HL-60 (cell line): ENCODE measurements at regions not wholly inside any gene's neighbourhood (a gene's known extent, or its start where the extent isn't known, plus 50 kb on each side); places are given as distances from the start of the nearest gene placed in this dataset.

Source experiments
- DNase-seq, 2 experiments: peaks; one replicate each; pipeline ENCODE4 v3.0.0-alpha.2; 2010 to 2020; ENCODE audit warnings: low read depth in 1 of 2, low spot score in 1 of 2
- H3K27ac ChIP-seq: fragments of 250-450 bp; sonication (Bioruptor Pico); replicated peaks from 2 replicates; pipeline ENCODE4 v1.5.1; 2020; ENCODE audit warnings: mild to moderate bottlenecking, moderate library complexity
- H3K27me3 ChIP-seq: fragments of 250-450 bp; sonication (Bioruptor Pico); 2 replicates; pipeline ENCODE4 v1.5.1; 2021; ENCODE audit warnings: mild to moderate bottlenecking, moderate library complexity; ENCODE audit not compliant: insufficient read depth, poor library complexity, severe bottlenecking
- H3K4me3 ChIP-seq: replicated peaks from 2 replicates; pipeline ENCODE4 v1.5.1; 2011; ENCODE audit warnings: mild to moderate bottlenecking, control low read depth, low read length; ENCODE audit not compliant: insufficient read depth
- GABPA ChIP-seq: IDR thresholded peaks from 2 replicates; pipeline ENCODE4 v1.6.1; 2012; ENCODE audit warnings: low read depth
- POLR2AphosphoS5 ChIP-seq: IDR thresholded peaks from 2 replicates; pipeline ENCODE4 v1.6.1; 2012; ENCODE audit warnings: low read depth
- SPI1 ChIP-seq: IDR thresholded peaks from 2 replicates; pipeline ENCODE4 v1.6.1; 2012; ENCODE audit warnings: low read depth, mild to moderate bottlenecking, borderline replicate concordance
- TF ChIP-seq, protein P1 (sequence below): IDR thresholded peaks from one replicate; pipeline ENCODE4 v1.5.1; 2011; ENCODE audit warnings: low read length, control low read depth, inconsistent platforms; ENCODE audit not compliant: insufficient read depth
- TF ChIP-seq, protein P2 (sequence below): IDR thresholded peaks from 2 replicates; pipeline ENCODE4 v1.6.1; 2012; ENCODE audit warnings: low read depth; ENCODE audit not compliant: insufficient replicate concordance

DNA sequence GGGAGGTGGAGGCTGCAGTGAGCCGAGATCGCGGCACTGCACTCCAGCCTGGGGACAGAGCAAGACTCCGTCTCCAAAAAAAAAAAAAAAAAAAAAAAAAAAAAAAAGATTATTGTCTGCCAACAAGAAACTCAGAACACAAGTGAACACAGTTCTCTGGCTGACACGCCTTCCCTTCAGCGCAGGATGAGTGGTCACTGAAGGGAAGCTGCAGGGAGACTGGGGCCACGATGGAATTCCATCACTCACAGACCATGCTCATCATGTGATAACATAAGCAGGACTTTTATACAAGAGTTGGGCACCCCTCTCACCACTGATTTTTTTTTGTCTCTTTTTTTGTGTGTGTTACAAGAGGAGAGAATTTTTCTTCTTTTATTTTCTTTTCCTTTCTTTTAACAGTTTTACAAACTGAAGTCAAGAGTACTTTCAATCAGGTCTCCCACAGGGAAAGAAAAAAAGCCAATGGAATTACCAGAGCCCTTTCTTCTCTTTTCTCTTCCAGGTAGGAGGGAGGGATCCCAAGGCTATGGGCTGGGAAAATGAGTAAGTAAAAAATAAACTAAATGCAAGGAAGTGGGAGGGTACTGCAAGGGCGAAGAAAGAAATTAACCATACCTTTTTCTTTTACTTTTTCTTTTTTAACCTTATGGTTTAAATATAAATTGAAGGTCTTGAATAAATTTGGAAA, 435.6 kb downstream of the GPM6A start:
- no peak overlapping the region for H3K4me3 ChIP-seq
- DNase-seq = no peak
- no peak overlapping the region for H3K27ac ChIP-seq
- no peaks in the 10 kb centered on the region for H3K27me3 ChIP-seq
- TF ChIP-seq, protein P1, sequence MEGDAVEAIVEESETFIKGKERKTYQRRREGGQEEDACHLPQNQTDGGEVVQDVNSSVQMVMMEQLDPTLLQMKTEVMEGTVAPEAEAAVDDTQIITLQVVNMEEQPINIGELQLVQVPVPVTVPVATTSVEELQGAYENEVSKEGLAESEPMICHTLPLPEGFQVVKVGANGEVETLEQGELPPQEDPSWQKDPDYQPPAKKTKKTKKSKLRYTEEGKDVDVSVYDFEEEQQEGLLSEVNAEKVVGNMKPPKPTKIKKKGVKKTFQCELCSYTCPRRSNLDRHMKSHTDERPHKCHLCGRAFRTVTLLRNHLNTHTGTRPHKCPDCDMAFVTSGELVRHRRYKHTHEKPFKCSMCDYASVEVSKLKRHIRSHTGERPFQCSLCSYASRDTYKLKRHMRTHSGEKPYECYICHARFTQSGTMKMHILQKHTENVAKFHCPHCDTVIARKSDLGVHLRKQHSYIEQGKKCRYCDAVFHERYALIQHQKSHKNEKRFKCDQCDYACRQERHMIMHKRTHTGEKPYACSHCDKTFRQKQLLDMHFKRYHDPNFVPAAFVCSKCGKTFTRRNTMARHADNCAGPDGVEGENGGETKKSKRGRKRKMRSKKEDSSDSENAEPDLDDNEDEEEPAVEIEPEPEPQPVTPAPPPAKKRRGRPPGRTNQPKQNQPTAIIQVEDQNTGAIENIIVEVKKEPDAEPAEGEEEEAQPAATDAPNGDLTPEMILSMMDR = no peak
- TF ChIP-seq, protein P2, sequence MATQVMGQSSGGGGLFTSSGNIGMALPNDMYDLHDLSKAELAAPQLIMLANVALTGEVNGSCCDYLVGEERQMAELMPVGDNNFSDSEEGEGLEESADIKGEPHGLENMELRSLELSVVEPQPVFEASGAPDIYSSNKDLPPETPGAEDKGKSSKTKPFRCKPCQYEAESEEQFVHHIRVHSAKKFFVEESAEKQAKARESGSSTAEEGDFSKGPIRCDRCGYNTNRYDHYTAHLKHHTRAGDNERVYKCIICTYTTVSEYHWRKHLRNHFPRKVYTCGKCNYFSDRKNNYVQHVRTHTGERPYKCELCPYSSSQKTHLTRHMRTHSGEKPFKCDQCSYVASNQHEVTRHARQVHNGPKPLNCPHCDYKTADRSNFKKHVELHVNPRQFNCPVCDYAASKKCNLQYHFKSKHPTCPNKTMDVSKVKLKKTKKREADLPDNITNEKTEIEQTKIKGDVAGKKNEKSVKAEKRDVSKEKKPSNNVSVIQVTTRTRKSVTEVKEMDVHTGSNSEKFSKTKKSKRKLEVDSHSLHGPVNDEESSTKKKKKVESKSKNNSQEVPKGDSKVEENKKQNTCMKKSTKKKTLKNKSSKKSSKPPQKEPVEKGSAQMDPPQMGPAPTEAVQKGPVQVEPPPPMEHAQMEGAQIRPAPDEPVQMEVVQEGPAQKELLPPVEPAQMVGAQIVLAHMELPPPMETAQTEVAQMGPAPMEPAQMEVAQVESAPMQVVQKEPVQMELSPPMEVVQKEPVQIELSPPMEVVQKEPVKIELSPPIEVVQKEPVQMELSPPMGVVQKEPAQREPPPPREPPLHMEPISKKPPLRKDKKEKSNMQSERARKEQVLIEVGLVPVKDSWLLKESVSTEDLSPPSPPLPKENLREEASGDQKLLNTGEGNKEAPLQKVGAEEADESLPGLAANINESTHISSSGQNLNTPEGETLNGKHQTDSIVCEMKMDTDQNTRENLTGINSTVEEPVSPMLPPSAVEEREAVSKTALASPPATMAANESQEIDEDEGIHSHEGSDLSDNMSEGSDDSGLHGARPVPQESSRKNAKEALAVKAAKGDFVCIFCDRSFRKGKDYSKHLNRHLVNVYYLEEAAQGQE = no peak
- TF ChIP-seq SPI1 = no peak
- no peak for TF ChIP-seq GABPA
- no peak for TF ChIP-seq POLR2AphosphoS5

DNA sequence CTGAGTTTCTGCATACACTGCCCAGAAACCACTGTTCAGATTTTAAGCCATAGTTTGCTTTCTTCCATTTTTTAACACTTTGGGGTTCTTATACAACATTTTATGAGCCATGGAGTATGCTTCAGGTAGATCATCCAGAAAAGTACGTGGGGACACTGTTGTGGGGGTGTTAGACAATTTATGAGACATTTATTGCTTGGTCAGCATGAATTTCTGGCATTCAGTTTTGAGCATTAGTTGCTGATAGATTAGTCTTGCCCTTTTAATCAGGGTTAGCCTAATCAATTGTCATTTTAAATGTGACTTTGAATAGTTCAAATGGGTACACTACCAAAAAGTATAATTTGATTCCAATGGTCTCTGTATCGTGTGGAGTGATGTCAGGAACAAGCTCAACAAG, 434.9 kb downstream of the GPM6A start:
- no peaks in the 10 kb centered on the region for H3K27me3 ChIP-seq
- no peak for DNase-seq
- no peak for TF ChIP-seq SPI1
- TF ChIP-seq, protein P2 = no peak
- no peak for TF ChIP-seq GABPA
- TF ChIP-seq, protein P1 = no peak
- no peak for TF ChIP-seq POLR2AphosphoS5
- no peak overlapping the region for H3K27ac ChIP-seq
- H3K4me3 ChIP-seq = no peak overlapping the region

DNA sequence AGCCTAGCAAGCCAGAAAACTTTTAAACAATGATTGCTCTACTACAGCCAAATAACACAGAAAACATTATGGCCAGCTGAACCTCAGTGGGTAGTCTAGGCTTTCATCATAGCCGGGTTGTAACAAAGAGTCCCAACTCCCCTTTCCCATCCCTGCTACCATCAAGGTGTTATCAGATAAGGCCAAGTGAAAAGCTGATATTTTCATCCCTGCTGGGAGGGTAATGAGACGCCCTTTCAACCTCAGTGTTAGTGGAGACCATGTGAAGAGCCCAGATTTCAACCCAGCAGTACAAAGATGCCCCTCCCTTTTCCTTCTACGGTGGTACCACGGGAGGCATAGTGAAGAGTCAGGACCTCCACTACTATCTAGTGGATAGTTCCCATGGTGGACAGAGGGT, 433.7 kb downstream of the GPM6A start:
- no peak overlapping the region for H3K4me3 ChIP-seq
- TF ChIP-seq GABPA (no peak), SPI1 (no peak), POLR2AphosphoS5 (no peak)
- TF ChIP-seq, protein P2 = no peak
- no peaks in the 10 kb centered on the region for H3K27me3 ChIP-seq
- DNase-seq = no peak
- H3K27ac ChIP-seq = no peak overlapping the region
